Duodenal mucosa (tissue), 2 donors: ENCODE measurements at regions not wholly inside any gene's neighbourhood (a gene's known extent, or its start where the extent isn't known, plus 50 kb on each side); places are given as distances from the start of the nearest gene placed in this dataset.
"Not testable (repeated sequence)": the region's sequence is repeated elsewhere in the genome, so short reads cannot be mapped to it uniquely, and the experiment has no call there.

Experiments used
- H3K27ac ChIP-seq: one replicate; pipeline ENCODE4 v1.7.0; 2013; ENCODE audit warnings: low read depth, low read length
- H3K27me3 ChIP-seq, 2 donors: one replicate each; pipeline ENCODE4 v1.7.0; 2013; ENCODE audit warnings: low read length in 2 of 2, control low read depth in 1 of 2; ENCODE audit not compliant: insufficient read depth in 2 of 2, control insufficient read depth in 1 of 2
- H3K36me3 ChIP-seq, 2 donors: one replicate each; pipeline ENCODE4 v1.7.0; 2013; ENCODE audit warnings: low read length in 2 of 2, control low read depth in 1 of 2; ENCODE audit not compliant: insufficient read depth in 2 of 2, control insufficient read depth in 1 of 2
- H3K4me1 ChIP-seq, 2 donors: one replicate each; pipeline ENCODE4 v1.7.0; 2013; ENCODE audit warnings: low read length in 2 of 2, control low read depth in 1 of 2; ENCODE audit not compliant: insufficient read depth in 2 of 2, control insufficient read depth in 1 of 2
- H3K4me3 ChIP-seq, 2 donors: one replicate each; pipeline ENCODE4 v1.7.0; 2013; ENCODE audit warnings: low read length in 2 of 2, low read depth in 1 of 2
- H3K9ac ChIP-seq, 2 donors: one replicate each; pipeline ENCODE4 v1.7.0; 2013; ENCODE audit warnings: low read length in 2 of 2, low read depth in 1 of 2
- H3K9me3 ChIP-seq, 2 donors: one replicate each; pipeline ENCODE4 v1.7.0; 2013; ENCODE audit warnings: low read length in 2 of 2, control low read depth in 1 of 2; ENCODE audit not compliant: control insufficient read depth in 1 of 2

GRCh38 chr4:164081371-164081770 lies 586.9 kb downstream of the TMA16 start:
- Histone ChIP-seq H3K27ac (no peak overlapping the region), H3K4me3 (no peak overlapping the region), H3K27me3 (no peaks in the 10 kb centered on the region), H3K4me1 (no peaks in the 10 kb centered on the region), H3K9ac (no peak overlapping the region), H3K36me3 (no peaks in the 10 kb centered on the region), H3K9me3 (no peaks in the 10 kb centered on the region)

GRCh38 chr4:164081801-164082200 lies 587.3 kb downstream of the TMA16 start:
- Histone ChIP-seq H3K27ac (no peak overlapping the region), H3K4me3 (no peak overlapping the region), H3K4me1 (no peaks in the 10 kb centered on the region), H3K27me3 (no peaks in the 10 kb centered on the region), H3K9ac (no peak overlapping the region), H3K36me3 (no peaks in the 10 kb centered on the region), H3K9me3 (no peaks in the 10 kb centered on the region)

GRCh38 chr4:164087733-164088132 lies 593.2 kb downstream of the TMA16 start:
- Histone ChIP-seq H3K9ac (no peak overlapping the region), H3K36me3 (no peaks in the 10 kb centered on the region), H3K4me3 (no peak overlapping the region), H3K9me3 (no peaks in the 10 kb centered on the region), H3K27me3 (no peaks in the 10 kb centered on the region), H3K4me1 (no peaks in the 10 kb centered on the region), H3K27ac (no peak overlapping the region)

GRCh38 chr4:164095313-164096110 lies 601.0 kb downstream of the TMA16 start:
- Histone ChIP-seq H3K27me3 (no peaks in the 10 kb centered on the region), H3K4me1 (no peaks in the 10 kb centered on the region), H3K9ac (no peak overlapping the region), H3K27ac (no peak overlapping the region), H3K4me3 (no peak overlapping the region), H3K9me3 (no peaks in the 10 kb centered on the region), H3K36me3 (no peaks in the 10 kb centered on the region)

GRCh38 chr4:164096766-164097518 lies 602.5 kb downstream of the TMA16 start:
- Histone ChIP-seq H3K4me3 (no peak overlapping the region), H3K4me1 (no peaks in the 10 kb centered on the region), H3K36me3 (no peaks in the 10 kb centered on the region), H3K27me3 (no peaks in the 10 kb centered on the region), H3K9ac (no peak overlapping the region), H3K27ac (no peak overlapping the region), H3K9me3 (no peaks in the 10 kb centered on the region)

DNA sequence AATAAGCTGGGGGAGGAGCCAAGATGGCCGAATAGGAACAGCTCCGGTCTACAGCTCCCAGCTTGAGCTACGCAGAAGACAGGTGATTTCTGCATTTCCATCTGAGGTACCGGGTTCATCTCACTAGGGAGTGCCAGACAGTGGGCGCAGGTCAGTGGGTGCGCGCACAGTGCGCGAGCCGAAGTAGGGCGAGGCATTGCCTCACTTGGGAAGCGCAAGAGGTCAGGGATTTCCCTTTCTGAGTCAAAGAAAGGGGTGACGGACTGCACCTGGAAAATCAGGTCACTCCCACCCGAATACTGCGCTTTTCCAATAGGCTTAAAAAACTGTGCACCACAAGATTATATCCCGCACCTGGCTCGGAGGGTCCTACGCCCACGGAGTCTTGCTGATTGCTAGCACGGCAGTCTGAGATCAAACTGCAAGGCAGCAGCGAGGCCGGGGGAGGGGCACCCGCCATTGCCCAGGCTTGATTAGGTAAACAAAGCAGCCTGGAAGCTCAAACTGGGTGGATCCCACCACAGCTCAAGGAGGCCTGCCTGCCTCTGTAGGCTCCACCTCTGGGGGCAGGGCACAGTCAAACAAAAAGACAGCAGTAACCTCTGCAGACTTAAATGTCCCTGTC lies 606.4 kb downstream of the TMA16 start:
- not testable (repeated sequence) for H3K36me3 ChIP-seq, H3K4me3 ChIP-seq, H3K27ac ChIP-seq, H3K9me3 ChIP-seq, H3K27me3 ChIP-seq, H3K4me1 ChIP-seq, H3K9ac ChIP-seq

DNA sequence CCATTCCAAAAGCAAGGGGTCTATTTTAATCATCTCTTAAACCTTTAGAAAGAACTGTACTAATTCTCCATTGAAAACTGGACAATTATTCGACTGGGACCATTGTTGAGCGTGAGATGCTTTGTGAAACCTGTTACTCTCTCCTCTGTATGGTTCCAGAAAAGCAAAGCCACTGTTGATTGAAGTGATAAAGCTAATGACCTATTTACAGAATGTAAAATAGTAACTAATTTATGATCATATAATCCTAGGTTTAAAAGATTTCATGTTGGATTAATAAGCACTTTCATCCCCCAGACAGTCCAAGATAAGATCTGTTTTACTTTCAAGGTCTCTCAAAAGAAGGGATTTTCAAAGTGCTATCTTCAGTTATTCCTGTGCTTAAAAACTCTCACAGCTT lies 614.5 kb downstream of the TMA16 start:
- H3K27me3 ChIP-seq: no peaks in the 10 kb centered on the region
- H3K4me1 ChIP-seq: no peaks in the 10 kb centered on the region
- no peaks in the 10 kb centered on the region for H3K9me3 ChIP-seq
- H3K9ac ChIP-seq: no peak overlapping the region
- no peaks in the 10 kb centered on the region for H3K36me3 ChIP-seq
- H3K4me3 ChIP-seq: no peak overlapping the region
- H3K27ac ChIP-seq: no peak overlapping the region

GRCh38 chr4:164109503-164109902 lies 615.0 kb downstream of the TMA16 start:
- Histone ChIP-seq H3K4me1 (no peaks in the 10 kb centered on the region), H3K27ac (no peak overlapping the region)

DNA sequence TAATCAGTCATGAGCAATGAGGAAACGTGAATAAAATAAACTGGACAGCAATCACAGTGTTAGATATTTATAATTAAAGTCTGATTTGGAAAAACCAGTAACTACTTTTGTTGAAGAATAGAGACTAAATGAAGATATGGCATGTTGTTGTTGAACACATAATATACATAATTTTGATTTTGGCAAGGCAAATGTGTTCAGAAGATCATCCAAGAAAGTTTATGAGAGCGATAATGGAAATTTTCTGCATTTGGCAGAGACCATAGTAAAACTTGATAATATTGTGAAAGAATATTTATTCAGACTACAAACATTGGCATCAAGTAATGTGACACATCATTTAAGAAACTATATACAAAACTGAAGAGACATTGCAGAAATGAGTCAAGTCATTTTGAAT lies 620.7 kb downstream of the TMA16 start:
- no peaks in the 10 kb centered on the region for H3K4me1 ChIP-seq
- H3K36me3 ChIP-seq: no peaks in the 10 kb centered on the region
- H3K9me3 ChIP-seq: no peaks in the 10 kb centered on the region
- no peaks in the 10 kb centered on the region for H3K27me3 ChIP-seq
- no peak overlapping the region for H3K4me3 ChIP-seq
- no peak overlapping the region for H3K27ac ChIP-seq
- no peak overlapping the region for H3K9ac ChIP-seq

More at GRCh38 chr4:164109503-164109902, 615.0 kb downstream of the TMA16 start:
- Histone ChIP-seq H3K9me3 (no peaks in the 10 kb centered on the region), H3K27me3 (no peaks in the 10 kb centered on the region), H3K36me3 (no peaks in the 10 kb centered on the region), H3K9ac (no peak overlapping the region), H3K4me3 (no peak overlapping the region)

DNA sequence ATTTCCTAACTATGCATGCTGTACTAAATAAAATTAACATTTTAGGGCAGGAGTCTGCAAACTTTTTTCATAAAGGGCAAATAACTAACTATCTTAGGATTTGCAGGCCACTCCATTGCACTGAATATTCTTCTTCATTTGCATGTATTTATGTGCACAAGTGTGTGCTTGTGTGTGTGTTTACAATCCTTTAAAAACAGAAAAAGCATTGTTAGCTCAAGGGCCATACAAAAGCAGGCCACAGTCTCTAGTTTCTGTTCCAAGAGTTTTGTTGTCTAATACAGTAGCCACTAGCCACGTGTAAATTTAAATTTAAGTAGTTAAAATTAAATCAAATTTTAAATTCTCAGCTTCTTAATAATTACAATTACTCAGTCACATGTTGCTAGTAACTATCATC lies 621.8 kb downstream of the TMA16 start:
- no peak overlapping the region for H3K9ac ChIP-seq
- H3K36me3 ChIP-seq: no peaks in the 10 kb centered on the region
- H3K27ac ChIP-seq: no peak overlapping the region
- no peak overlapping the region for H3K4me3 ChIP-seq
- H3K9me3 ChIP-seq: no peaks in the 10 kb centered on the region
- no peaks in the 10 kb centered on the region for H3K4me1 ChIP-seq
- no peaks in the 10 kb centered on the region for H3K27me3 ChIP-seq
